Activated T-helper 1 cell treated with anti-CD3 and anti-CD28 coated beads, Interleukin-12 subunit alpha, Interleukin-12 subunit beta, Interleukin-2, Interleukin-4 antibody, amounts not matched to agents 30 ng/mL and 10 ng/mL and 1 ng/mL, durations not matched to agents 14 hours and 24 hours and 36 hours (primary cell): ENCODE measurements at regions not wholly inside any gene's neighbourhood (a gene's known extent, or its start where the extent isn't known, plus 50 kb on each side); places are given as distances from the start of the nearest gene placed in this dataset.

ENCODE experiments used
- DNase-seq: peaks from one replicate; pipeline ENCODE4 v3.0.0; 2021; ENCODE audit warnings: low spot score
- H3K27ac Mint-ChIP-seq: one replicate; pipeline ENCODE4 v1.8.0; 2021; ENCODE audit warnings: mild to moderate bottlenecking, mixed read lengths
- H3K27me3 Mint-ChIP-seq: one replicate; pipeline ENCODE4 v1.8.0; 2022; ENCODE audit warnings: mild to moderate bottlenecking, moderate library complexity, mixed read lengths; ENCODE audit not compliant: insufficient read depth
- H3K36me3 Mint-ChIP-seq: one replicate; pipeline ENCODE4 v1.8.0; 2021; ENCODE audit warnings: low read depth, mixed read lengths
- H3K4me1 Mint-ChIP-seq: one replicate; pipeline ENCODE4 v1.8.0; 2021; ENCODE audit warnings: low read depth, mixed read lengths
- H3K4me3 Mint-ChIP-seq: one replicate; pipeline ENCODE4 v1.8.0; 2021; ENCODE audit warnings: mild to moderate bottlenecking, moderate library complexity, mixed read lengths
- H3K9me3 Mint-ChIP-seq: one replicate; pipeline ENCODE4 v1.8.0; 2021; ENCODE audit warnings: mixed read lengths
- intact Hi-C: fragments of 100-400 bp; cut with micrococcal nuclease; formaldehyde crosslinking; loops from one replicate; pipeline ENCODE4 v1.15.1; 2024

GRCh38 chr9:105030285-105030684, 102.3 kb upstream of the ABCA1 start:
- Mint-ChIP-seq H3K27ac (no peak overlapping the region), H3K27me3 (peaks cover 3% of the 10 kb centered on the region)

GRCh38 chr9:105037139-105037538, 109.2 kb upstream of the ABCA1 start:
- Mint-ChIP-seq H3K27ac (no peak overlapping the region), H3K4me1 (no peaks in the 10 kb centered on the region), H3K4me3 (no peak overlapping the region), H3K9me3 (peaks cover 14% of the 10 kb centered on the region), H3K27me3 (peaks cover 11% of the 10 kb centered on the region), H3K36me3 (no peaks in the 10 kb centered on the region)
- intact Hi-C loops, result no loop called here
- DNase-seq, result no peak

More at GRCh38 chr9:105030285-105030684, 102.3 kb upstream of the ABCA1 start:
- DNase-seq, result no peak
- Mint-ChIP-seq H3K36me3 (no peaks in the 10 kb centered on the region), H3K4me1 (no peaks in the 10 kb centered on the region), H3K4me3 (no peak overlapping the region), H3K9me3 (peaks cover 11% of the 10 kb centered on the region)
- intact Hi-C loops, result no loop called here

GRCh38 chr9:105038051-105038450, 110.1 kb upstream of the ABCA1 start:
- peaks cover 13% of the 10 kb centered on the region for H3K27me3 Mint-ChIP-seq
- no peaks in the 10 kb centered on the region for H3K4me1 Mint-ChIP-seq
- H3K36me3 Mint-ChIP-seq, result no peaks in the 10 kb centered on the region

GRCh38 chr9:105039175-105039799, 111.3 kb upstream of the ABCA1 start:
- Mint-ChIP-seq H3K27ac (no peak overlapping the region), H3K9me3 (peaks cover 3% of the 10 kb centered on the region), H3K36me3 (no peaks in the 10 kb centered on the region), H3K27me3 (peaks cover 13% of the 10 kb centered on the region), H3K4me3 (no peak overlapping the region), H3K4me1 (no peaks in the 10 kb centered on the region)
- DNase-seq, result no peak
- intact Hi-C loops, result no loop called here

More at GRCh38 chr9:105038051-105038450, 110.1 kb upstream of the ABCA1 start:
- intact Hi-C loops, result no loop called here
- H3K9me3 Mint-ChIP-seq, result peaks cover 14% of the 10 kb centered on the region
- H3K4me3 Mint-ChIP-seq, result no peak overlapping the region
- no peak overlapping the region for H3K27ac Mint-ChIP-seq
- DNase-seq, result no peak

GRCh38 chr9:105043370-105043936, 115.5 kb upstream of the ABCA1 start:
- Mint-ChIP-seq H3K27ac (no peak overlapping the region), H3K36me3 (no peaks in the 10 kb centered on the region), H3K4me1 (no peaks in the 10 kb centered on the region), H3K4me3 (no peak overlapping the region), H3K27me3 (peaks cover 13% of the 10 kb centered on the region), H3K9me3 (no peaks in the 10 kb centered on the region)
- DNase-seq, result no peak
- intact Hi-C loops, result no loop called here

- Mint-ChIP-seq H3K36me3 (no peaks in the 10 kb centered on the region), H3K4me1 (no peaks in the 10 kb centered on the region), H3K4me3 (no peak overlapping the region), H3K27ac (no peak overlapping the region), H3K27me3 (peaks cover 13% of the 10 kb centered on the region), H3K9me3 (no peaks in the 10 kb centered on the region)
- intact Hi-C loops, result no loop called here
- no peak for DNase-seq
Measured at GRCh38 chr9:105044518-105044917, 116.6 kb upstream of the ABCA1 start.

GRCh38 chr9:105046907-105047741, 119.2 kb upstream of the ABCA1 start:
- intact Hi-C loops, result no loop called here
- Mint-ChIP-seq H3K4me1 (peaks cover 4% of the 10 kb centered on the region), H3K36me3 (no peaks in the 10 kb centered on the region), H3K27me3 (peaks cover 6% of the 10 kb centered on the region), H3K27ac (no peak overlapping the region), H3K4me3 (no peak overlapping the region), H3K9me3 (no peaks in the 10 kb centered on the region)
- no peak for DNase-seq

GRCh38 chr9:105047742-105048041, 119.7 kb upstream of the ABCA1 start:
- intact Hi-C loops, result no loop called here
- no peak overlapping the region for H3K4me3 Mint-ChIP-seq
- peaks cover 6% of the 10 kb centered on the region for H3K27me3 Mint-ChIP-seq
- H3K4me1 Mint-ChIP-seq, result peaks cover 10% of the 10 kb centered on the region
- no peaks in the 10 kb centered on the region for H3K36me3 Mint-ChIP-seq
- no peak overlapping the region for H3K27ac Mint-ChIP-seq
- H3K9me3 Mint-ChIP-seq, result no peaks in the 10 kb centered on the region
- no peak for DNase-seq

GRCh38 chr9:105048331-105048730, 120.4 kb upstream of the ABCA1 start:
- Mint-ChIP-seq H3K4me1 (peaks cover 16% of the 10 kb centered on the region), H3K27ac (no peak overlapping the region), H3K27me3 (peaks cover 5% of the 10 kb centered on the region), H3K36me3 (peaks cover 1% of the 10 kb centered on the region), H3K4me3 (no peak overlapping the region), H3K9me3 (no peaks in the 10 kb centered on the region)
- intact Hi-C loops, result no loop called here
- no peak for DNase-seq

- intact Hi-C loops, result loop anchor here (5.0 kb wide), 1 partner anchor 123 kb away; the partner anchor contains the start of gene ABCA1
- H3K36me3 Mint-ChIP-seq, result peaks cover 1% of the 10 kb centered on the region
- no peaks in the 10 kb centered on the region for H3K9me3 Mint-ChIP-seq
- no peak overlapping the region for H3K4me3 Mint-ChIP-seq
- peaks cover 26% of the 10 kb centered on the region for H3K4me1 Mint-ChIP-seq
- DNase-seq, result no peak
- peaks cover 5% of the 10 kb centered on the region for H3K27me3 Mint-ChIP-seq
- H3K27ac Mint-ChIP-seq, result no peak overlapping the region
Measured at GRCh38 chr9:105050296-105050695, 122.3 kb upstream of the ABCA1 start.

- Mint-ChIP-seq H3K4me1 (peaks cover 26% of the 10 kb centered on the region), H3K4me3 (no peak overlapping the region), H3K27me3 (peaks cover 3% of the 10 kb centered on the region), H3K9me3 (no peaks in the 10 kb centered on the region), H3K36me3 (peaks cover 1% of the 10 kb centered on the region), H3K27ac (no peak overlapping the region)
- no peak for DNase-seq
- intact Hi-C loops, result loop anchor here (5.0 kb wide), 1 partner anchor 125 kb away; the partner anchor contains the start of gene ABCA1
Measured at GRCh38 chr9:105051897-105052296, 123.9 kb upstream of the ABCA1 start.

GRCh38 chr9:105052346-105052745, 124.4 kb upstream of the ABCA1 start:
- no peak for DNase-seq
- Mint-ChIP-seq H3K36me3 (peaks cover 1% of the 10 kb centered on the region), H3K9me3 (no peaks in the 10 kb centered on the region), H3K4me1 (peaks cover 26% of the 10 kb centered on the region), H3K27ac (no peak overlapping the region), H3K27me3 (peaks cover 3% of the 10 kb centered on the region), H3K4me3 (no peak overlapping the region)
- intact Hi-C loops, result loop anchor here (5.0 kb wide), 1 partner anchor 125 kb away; the partner anchor contains the start of gene ABCA1

- H3K9me3 Mint-ChIP-seq, result no peaks in the 10 kb centered on the region
- intact Hi-C loops, result loop anchor here (1.0 to 5.0 kb wide), 2 partner anchors 62 to 126 kb away; partner anchors contain the start of gene ABCA1
- H3K36me3 Mint-ChIP-seq, result peaks cover 1% of the 10 kb centered on the region
- H3K27me3 Mint-ChIP-seq, result peaks cover 3% of the 10 kb centered on the region
- H3K4me1 Mint-ChIP-seq, result peaks cover 26% of the 10 kb centered on the region
- peak; percentile 6 for DNase-seq
- peak overlapping the region; percentile 9 for H3K4me3 Mint-ChIP-seq
- H3K27ac Mint-ChIP-seq, result peak overlapping the region; percentile 49
Measured at GRCh38 chr9:105053209-105053652, 125.3 kb upstream of the ABCA1 start.
